GM21737 (cell line): ENCODE measurements at regions not wholly inside any gene's neighbourhood (a gene's known extent, or its start where the extent isn't known, plus 50 kb on each side); places are given as distances from the start of the nearest gene placed in this dataset.

Experiments
- ATAC-seq: cut with Tn5 transposase; IDR thresholded peaks from one replicate; pipeline ENCODE4 v1.9.1; 2021; ENCODE audit warnings: mild to moderate bottlenecking, moderate library complexity; ENCODE audit not compliant: unreplicated experiment

DNA sequence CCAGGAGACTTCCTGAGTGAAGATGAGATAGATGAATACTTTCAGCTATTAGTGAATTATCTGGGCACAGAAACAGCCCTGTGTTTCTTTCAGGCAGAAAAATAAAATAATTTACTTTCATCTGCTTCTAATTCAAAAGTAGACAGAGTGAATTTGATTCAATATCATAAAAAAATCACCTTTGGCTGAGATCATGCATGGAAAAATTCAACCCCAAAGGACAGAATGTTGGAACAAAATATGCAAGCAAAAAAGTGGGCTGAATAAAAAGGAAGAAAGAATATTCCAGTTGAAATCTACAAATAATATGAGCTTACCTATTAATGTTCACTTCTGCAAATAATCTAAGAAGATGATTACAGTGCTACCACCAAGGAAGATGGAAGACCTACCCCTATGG, 546.9 kb downstream of the TFAP2B start:
- ATAC-seq = no peak

DNA sequence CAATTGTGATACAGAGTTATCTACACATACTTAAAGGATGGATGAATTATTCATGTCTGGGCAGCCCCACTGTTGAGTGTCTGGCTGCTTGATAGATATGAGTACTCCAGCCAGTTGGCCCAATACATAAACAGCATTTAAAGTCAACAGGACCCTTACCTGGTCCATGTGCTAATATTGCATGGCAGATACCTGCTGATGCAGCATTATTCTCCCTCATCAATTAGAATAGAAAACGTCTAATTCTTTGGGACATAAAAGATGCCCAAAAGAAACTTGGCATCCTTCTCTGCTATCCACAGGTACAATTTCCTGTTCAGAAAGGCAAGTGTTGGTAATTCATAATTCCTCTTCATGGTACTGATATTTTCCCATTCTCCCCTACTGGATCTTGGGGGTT, 550.8 kb downstream of the TFAP2B start:
- no peak for ATAC-seq

DNA sequence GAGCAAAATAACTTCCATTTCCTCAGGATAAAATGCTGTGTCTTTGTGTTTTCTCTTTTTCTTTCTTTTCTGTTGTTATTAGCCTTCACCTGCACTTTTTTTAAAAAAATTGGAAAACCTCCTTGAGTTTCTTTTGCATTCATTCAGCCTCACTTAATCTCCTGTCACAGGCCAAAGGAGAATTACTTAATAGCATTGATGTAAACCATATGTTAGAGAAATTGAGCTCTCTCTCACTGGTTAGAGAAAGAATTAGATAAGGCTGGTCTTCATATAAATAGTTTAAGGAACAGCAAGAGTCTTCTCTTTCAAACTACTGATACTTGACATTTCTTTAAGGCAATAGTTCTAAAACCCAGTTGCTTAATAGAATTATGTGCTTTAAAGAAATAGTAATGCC, 564.2 kb downstream of the TFAP2B start:
- no peak for ATAC-seq

DNA sequence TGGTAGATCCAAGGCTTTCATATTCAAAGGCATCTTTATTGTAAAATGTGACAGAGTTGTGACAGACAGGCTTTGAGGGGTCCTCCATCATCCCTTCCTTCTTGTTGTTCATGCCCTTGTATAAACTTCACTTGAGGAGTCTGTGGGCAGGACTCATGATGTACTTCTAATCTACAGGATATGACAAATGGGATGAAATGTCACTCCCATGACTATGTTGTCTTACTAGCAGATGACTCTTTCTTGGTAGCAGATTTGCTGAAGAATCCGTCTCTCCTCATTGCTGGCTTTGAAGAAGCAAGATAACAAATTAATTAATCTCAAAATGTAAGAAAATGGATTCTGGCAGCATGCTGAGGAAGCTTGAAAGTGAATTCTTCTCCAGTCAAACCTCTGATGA, 566.1 kb downstream of the TFAP2B start:
- no peak for ATAC-seq

DNA sequence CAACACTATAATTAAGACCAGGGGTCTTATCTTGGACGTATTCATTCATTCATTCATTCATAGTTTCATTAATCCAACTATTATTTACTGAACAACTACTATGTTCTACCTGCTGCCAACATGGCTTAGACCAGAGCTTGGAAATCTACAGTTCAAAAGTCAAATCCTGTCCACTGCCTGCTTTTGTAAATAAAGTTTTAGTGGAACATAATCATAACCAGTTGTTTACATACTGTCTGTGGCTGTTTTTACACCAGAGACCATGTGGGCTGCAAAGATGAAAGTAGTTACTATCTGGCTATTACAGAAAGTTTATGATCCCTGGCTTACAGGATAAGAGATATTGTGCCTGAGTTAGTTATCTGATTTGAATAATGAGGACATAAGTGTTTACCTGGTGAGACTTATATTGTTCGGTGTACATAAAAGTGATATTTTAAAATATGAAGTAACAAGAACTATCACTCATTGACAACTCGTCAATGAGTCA, 567.7 kb downstream of the TFAP2B start:
- ATAC-seq = no peak

DNA sequence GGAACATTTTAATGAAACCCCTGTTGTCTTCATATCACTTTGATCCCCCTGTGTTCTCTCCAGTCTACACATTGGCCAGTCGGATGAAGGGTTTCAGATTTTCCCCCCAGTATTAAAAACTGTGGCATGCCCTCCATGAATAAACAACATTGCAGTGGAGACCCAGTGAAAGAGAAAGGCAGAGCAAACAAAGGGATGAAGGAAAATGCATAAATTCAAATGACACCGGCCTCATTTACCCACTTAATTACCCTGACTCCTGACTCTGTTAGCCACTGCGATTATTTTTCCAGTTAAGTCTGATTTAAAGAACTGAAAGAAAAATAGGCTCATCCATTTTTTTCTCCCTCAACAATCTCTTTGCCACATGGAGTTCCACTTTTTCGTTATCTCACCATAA, 569.2 kb downstream of the TFAP2B start:
- no peak for ATAC-seq

DNA sequence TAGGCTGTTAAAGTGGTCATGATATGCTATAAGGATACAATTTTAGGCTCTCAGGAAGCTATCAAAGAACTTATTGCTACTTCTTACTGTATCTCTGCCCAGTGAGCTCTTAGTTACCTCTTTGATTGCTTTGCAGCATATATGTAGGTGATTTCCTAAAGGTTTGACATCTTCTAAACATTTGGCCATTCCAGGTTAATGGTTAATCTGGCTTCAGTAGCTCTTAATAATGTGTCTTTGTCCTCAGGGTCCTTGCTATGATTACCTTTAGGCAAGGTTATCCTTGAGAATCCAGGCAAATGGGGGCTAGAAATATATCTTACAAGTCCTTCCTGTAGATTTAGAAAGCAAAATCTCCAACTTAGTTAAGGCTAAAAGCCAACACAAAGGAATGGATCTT, 575.4 kb downstream of the TFAP2B start:
- ATAC-seq = no peak

DNA sequence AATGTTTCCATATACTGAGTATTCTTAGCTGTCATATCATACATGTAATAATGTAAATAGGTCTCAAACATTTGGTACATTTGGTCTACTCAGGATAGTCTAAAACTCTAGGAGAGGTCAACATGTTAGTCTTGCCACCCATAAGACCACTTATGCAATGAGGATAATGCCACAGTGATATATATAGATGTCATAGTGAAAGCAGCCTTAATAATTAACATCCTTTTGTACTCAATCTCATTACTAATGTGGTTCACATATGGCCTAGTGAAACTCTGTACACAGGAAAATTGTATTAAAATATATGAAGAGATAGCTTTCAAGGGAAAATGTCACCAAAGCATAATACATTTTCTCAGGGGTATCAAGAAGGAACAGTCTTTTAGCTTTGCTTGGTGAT, 577.9 kb downstream of the TFAP2B start:
- peak; percentile 71 for ATAC-seq

DNA sequence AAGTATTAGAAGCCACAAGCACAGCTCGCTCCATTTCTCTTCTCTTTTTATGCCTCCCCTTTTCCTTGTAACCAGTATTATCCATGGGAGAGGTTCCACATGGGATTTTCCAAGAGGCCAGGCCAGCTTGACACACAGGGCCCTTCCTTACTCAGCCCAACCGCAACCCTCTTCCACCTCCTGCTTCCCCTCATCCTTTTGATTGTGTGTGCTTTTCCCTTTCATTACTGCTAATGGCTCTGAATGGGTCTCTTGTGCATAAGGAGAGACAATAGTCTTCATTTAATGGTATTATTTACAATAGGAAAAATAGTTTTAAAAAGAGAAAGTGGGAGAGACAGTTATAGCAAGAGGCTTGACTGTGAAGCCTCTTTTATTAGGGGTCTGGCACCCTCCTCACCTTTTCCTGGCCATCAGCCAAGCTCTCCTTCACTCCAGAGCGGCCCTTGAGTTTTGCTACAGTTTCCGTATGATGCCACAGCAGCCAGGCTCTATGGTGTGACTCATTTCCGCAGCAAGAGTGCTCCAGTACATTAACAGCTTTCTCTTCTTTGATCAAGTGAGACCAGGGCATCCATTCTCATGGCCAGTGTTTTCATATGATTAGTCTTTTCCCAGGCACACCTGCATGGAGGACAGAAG, 579.5 kb downstream of the TFAP2B start:
- ATAC-seq = peak; percentile 62

DNA sequence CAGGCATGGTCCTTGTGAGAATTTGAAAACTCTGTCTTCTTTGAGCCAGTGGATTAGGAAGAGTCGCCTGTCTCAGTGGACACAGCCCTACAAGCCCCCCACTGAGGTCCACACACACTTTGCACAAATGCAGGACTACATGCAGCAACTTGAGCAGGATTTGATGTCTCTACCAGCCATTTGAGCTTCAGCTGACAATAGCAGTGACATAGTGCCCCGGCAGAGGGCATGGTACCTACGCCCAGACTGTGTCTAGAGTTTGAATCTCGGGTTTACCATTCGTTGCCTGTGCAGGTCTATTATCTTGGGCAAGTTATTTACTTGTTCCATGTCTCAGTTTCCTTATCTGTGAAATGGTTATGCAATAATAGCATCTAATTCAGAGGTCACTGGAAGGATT, 580.1 kb downstream of the TFAP2B start:
- ATAC-seq = no peak

DNA sequence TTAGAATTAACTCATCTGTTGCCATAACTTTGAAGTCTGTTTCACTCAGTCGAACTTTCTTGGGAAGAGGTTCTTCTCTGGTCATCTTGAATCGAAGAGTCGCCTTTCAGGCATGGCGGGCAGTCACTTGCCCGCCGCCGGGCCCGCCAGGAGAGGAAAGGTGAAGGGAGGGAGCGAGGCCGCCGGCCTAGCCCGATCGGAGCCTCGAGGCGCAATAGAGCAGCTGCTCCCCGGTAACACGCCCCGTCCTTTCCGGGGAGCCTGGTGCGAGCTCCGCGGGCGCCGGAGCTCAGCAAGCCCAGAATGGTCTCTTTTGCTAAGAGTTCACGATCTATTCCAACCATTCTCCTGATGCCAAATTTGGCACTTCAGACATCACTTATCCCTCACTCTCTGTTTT, 591.8 kb downstream of the TFAP2B start:
- no peak for ATAC-seq

DNA sequence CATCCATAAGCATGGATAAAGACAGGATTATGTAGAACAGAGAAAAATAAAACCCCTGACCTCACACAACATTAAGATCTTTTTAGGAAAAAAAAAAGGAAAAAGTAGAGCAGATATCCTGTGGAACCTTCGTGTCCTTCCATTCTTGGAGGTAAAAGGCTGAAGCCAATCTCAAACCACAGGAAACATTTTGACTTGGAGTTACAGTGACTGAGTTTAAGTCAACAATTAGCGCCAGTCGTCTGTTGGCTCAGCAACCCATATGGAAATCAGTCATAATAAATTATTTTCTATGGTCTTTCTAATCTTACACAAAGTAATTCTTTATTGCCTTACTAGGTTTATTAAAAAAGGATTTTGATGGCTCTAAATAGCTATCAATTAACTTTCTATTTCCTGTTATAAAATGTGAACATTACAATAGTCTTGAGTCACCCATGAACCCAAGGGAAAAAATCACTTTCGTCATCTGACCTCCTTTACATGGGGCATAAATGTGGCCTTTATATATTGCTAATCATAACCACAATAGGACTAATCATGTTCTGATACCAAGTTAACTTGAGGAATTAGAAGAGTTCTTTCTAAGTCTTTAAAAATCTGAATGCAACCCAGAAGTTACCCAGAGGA, 592.9 kb downstream of the TFAP2B start:
- ATAC-seq = no peak

DNA sequence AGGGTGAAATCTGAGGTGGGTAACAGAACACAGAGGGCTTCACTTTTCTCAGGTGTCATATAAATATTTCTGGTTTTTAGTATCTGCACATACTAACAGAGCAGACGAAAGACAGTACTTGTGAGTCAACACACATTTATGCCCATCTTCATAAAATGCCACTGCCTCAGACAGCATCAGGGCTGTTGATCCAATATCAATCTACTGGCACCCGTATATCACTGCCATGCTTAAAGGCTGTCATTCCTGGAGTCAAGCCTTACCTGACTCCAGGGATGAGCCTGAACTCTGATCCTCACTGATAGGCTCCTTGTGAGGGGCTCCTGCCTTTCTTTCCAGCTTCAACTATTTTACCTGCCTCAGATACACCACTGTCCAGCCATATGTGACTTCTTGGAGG, 595.7 kb downstream of the TFAP2B start:
- no peak for ATAC-seq

DNA sequence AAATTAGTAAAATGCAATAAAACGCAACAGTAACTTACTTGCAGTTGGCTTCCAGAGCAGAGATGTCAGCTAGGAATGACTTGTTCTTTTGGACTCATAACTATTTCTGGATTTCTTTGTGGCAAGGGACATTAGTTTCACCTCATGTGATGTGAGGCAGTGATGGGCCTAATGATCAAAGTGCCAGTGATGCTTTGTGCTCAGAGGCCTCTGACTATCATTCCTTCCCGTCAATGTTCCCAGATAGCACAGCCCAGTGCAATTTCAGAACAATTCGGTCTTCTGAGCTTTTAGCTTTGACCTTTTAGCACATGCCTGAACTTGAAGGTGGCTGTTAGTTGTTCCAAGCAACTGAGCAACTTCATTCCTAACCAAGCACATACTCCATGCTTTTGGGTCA, 596.8 kb downstream of the TFAP2B start:
- ATAC-seq = no peak

DNA sequence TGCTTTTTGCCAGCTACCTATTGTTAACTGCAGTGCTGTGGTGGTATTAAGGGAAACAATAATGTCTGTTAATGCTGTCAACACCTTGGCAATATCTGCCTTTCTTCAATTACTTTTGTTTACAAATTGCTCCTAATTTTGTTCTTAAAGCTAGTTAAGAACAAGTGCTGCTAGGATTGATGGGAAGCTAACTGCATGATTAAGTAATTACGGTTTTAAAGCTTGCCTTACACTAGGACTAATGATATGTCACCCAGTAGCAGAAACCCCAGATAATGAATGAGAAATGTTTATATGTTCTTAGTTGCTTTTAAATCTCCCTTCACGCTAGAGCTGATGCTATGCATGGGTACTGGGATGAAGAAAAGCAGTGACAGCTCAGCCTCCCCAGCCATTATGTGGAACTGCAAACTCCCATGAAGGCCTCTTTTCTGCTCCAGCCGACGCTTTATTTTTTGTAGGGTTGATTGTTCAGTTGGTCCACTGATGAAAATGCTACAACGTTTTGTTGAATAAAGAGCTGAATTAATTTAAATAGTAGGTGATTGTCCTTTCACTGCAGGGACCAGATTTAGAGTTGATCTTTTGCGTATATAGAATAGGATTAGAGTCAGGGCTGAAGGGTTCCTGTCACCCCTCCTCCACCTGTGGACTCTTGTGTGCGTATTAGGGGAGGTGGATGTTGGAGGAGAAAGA, 610.5 kb downstream of the TFAP2B start:
- no peak for ATAC-seq

DNA sequence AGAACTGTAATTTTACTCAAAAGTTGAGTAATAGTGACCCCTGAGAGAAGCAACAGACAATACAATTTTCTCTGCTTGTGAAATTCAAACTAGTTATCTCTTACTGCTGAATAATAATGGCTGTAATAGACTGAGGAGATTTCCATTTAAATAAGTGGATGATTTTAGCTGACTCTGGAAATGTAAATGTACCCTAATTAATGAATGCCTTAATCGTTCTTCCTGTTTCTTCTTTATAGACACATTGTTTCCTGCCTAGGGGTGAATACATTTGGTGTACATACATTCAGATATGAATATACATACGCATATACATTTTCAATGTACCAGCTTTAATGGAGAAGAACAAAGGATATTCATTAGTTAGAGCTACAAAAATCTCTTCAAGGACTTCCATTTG, 611.9 kb downstream of the TFAP2B start:
- ATAC-seq = no peak

DNA sequence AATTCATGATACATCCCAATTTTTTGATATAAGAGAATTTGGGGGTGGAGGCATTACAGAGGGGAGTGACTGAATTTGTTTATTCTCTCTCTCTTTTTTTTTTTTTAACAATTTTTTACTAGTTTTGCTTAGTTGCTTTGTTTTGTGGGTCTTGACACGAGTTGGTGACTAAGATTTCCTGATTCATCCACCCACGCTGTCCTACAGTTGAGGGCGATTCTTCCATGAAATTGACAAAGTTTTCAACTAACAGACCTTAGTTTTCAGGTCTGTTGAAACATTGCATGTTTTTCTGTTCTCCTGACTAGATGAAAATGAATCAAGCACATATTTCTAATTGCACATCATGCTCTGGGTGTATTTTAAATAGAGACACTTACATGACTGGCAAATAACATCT, 613.8 kb downstream of the TFAP2B start:
- no peak for ATAC-seq

DNA sequence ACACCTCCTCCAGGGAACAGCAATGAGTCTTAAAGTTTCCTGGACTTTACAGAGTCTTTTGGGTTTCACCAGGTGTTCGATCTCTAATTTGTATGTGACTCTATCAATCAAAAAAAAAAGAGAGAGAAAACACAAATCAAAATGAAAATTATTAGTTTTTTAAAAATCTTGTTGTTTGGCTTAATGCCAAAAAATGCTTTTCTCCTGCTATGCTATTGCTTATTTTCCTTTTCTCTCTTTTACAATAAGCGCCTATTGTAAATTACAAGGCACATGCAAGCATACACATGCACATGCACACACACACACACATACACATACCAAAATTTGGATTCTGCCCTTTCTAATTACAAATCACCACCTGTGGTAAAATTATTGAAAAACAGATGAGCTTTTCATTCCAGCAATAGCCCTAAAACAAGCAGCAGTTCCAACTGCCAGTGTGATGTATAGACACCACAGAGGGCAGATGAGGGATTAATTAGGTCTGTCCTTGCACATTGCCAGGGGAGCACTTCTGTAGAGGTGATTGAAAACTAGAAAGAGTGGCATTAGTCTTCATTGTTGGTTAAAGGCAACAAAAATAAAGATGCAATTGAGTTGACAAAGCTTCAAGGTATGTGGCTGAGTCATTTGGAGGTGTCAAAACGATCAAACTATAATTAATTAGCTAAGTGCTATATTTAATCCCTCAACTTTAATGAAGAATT, 631.7 kb downstream of the TFAP2B start:
- ATAC-seq = no peak

DNA sequence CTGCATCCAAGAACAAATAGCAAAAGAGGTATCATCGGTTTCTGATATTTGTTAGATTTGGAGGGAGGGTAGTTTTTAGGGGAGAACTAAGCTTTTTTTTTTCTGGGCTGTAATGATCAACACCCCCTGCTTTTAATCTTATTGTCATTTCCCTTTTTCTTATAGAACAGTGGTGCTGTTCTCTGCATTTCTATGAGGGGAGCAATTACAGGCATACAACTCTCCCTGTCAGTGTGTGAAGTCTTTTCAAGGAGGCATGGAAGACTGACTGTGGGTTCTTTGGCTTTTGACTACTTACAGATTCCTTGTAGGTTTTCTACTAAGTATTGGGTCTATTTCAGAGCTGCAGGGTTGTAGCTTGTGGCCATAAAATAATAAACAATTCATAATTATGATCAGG, 632.3 kb downstream of the TFAP2B start:
- no peak for ATAC-seq

DNA sequence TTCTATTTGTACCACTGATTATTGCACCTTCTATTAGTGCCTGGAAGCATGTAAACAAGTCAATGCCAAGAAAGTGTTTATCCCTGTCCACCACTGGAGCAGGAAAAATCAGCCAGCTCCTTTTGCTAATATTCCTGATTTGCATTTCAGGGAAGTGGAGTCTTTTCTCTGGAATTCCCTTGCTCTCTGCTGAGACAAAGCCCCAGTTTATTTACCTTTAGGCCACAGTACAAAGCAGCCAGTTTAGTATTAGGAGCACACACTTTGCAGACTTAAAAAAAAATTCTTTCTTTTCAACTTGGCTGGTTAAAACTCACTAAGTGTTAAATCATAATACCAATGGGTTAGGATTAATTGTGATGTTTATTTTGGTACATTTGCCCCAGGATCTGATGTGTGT, 631.1 kb downstream of the PKHD1 start:
- ATAC-seq = no peak

DNA sequence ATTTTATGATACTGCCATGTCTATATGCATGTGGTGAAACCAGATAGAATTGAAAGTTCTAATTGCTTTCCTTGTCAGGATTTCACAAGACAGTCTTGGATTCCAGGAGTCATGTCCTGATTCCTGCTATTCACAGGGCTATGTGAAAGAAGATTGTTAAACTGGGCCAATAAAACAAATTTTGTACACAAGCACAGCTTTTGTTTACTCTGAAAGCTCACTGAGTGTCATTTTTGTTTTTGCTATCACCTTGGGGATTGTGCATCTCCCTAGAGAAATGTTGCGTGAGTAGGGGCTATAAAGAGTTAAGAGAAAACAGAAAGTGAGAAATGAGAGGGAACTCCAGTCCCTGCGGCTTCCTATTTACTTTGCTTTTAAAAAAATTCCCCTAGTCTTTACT, 627.5 kb downstream of the PKHD1 start:
- peak; percentile 93 for ATAC-seq

DNA sequence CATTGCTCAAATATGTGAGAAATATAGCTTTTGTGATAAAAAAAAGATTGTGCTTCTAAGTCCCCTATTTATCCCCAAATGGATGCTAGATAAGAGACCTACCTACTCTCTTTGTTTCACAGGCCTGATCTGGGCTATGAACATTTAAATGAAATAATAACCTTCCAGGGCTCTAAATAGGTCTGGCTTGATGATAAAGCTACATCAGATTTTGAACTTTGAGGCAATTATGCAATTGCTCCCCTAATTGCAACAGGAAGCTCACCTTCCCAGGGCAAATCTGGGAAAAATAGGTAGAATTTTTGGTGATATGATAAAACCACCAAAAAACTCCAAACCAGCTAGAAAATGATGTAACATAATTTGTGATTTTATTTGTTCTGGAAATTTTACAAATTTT, 624.5 kb downstream of the PKHD1 start:
- ATAC-seq = no peak
